ENCODE measurements at regions not wholly inside any gene's neighbourhood (a gene's known extent, or its start where the extent isn't known, plus 50 kb on each side); places are given as distances from the start of the nearest gene placed in this dataset.

GRCh38 chr12:24701343-24701742 lies 247.6 kb downstream of the BCAT1 start:
- DNase-seq (no peak), ATAC-seq (ENCODE audit: low FRiP score in 2 of 2) (no peak)
- Histone ChIP-seq H3K9me3 (no peaks in the 10 kb centered on the region), H3K36me3 (no peaks in the 10 kb centered on the region), H3K27ac (no peak overlapping the region), H3K4me3 (no peak overlapping the region), H3K4me1 (peaks cover 4 to 21% (median 10%) of the 10 kb centered on the region in 4 donors), H3K27me3 (no peaks in the 10 kb centered on the region)
- WGBS, 2 donors = 75 to 80% methylated on average over 3 of the region's 3 CpGs
- TF ChIP-seq POLR2AphosphoS5 (IDR thresholded peaks at IDR 0.05) (no peak), EP300 (IDR thresholded peaks at IDR 0.05) (no peak), POLR2A (IDR thresholded peaks at IDR 0.05) (no peak), CTCF (IDR thresholded peaks at IDR 0.05) (no peak)

- no peak for DNase-seq
- ATAC-seq (ENCODE audit: low FRiP score in 2 of 2) = no peak
- no peaks in the 10 kb centered on the region for H3K27me3 ChIP-seq
- no peaks in the 10 kb centered on the region for H3K9me3 ChIP-seq
- peaks cover 0 to 12% (median 3%) of the 10 kb centered on the region in 4 donors for H3K4me1 ChIP-seq
- H3K36me3 ChIP-seq = no peaks in the 10 kb centered on the region
- H3K4me3 ChIP-seq = no peak overlapping the region
- TF ChIP-seq EP300 (IDR thresholded peaks at IDR 0.05) (no peak), POLR2AphosphoS5 (IDR thresholded peaks at IDR 0.05) (no peak), CTCF (IDR thresholded peaks at IDR 0.05) (no peak), POLR2A (IDR thresholded peaks at IDR 0.05) (no peak)
- WGBS, 2 donors = 57 to 59% methylated on average over 2 of the region's 2 CpGs
- H3K27ac ChIP-seq = peak overlapping the region in 2 of 4 donors; percentile 1 to 12
Measured at GRCh38 chr12:24698972-24699371, 249.9 kb downstream of the BCAT1 start.

- H3K4me1 ChIP-seq = peaks cover 0 to 12% (median 3%) of the 10 kb centered on the region in 4 donors
- no peak for TF ChIP-seq CTCF (IDR thresholded peaks at IDR 0.05)
- TF ChIP-seq POLR2A (IDR thresholded peaks at IDR 0.05) = no peak
- no peak for TF ChIP-seq POLR2AphosphoS5 (IDR thresholded peaks at IDR 0.05)
- TF ChIP-seq EP300 (IDR thresholded peaks at IDR 0.05) = no peak
- H3K36me3 ChIP-seq = no peaks in the 10 kb centered on the region
- no peak overlapping the region for H3K27ac ChIP-seq
- ATAC-seq (ENCODE audit: low FRiP score in 2 of 2) = no peak
- WGBS, 2 donors = 44 to 45% methylated on average over 2 of the region's 2 CpGs
- H3K9me3 ChIP-seq = no peaks in the 10 kb centered on the region
- H3K27me3 ChIP-seq = no peaks in the 10 kb centered on the region
- H3K4me3 ChIP-seq = no peak overlapping the region
- no peak for DNase-seq
Measured at GRCh38 chr12:24697769-24698168, 251.1 kb downstream of the BCAT1 start.

GRCh38 chr12:24697295-24697694 lies 251.6 kb downstream of the BCAT1 start:
- ATAC-seq (ENCODE audit: low FRiP score in 2 of 2) (no peak), DNase-seq (no peak)
- no peak for TF ChIP-seq EP300 (IDR thresholded peaks at IDR 0.05)
- TF ChIP-seq POLR2A (IDR thresholded peaks at IDR 0.05) = no peak
- TF ChIP-seq CTCF (IDR thresholded peaks at IDR 0.05) = no peak
- no peak for TF ChIP-seq POLR2AphosphoS5 (IDR thresholded peaks at IDR 0.05)
- no peaks in the 10 kb centered on the region for H3K9me3 ChIP-seq
- no peak overlapping the region for H3K27ac ChIP-seq
- 46 to 66% methylated on average over 2 of the region's 2 CpGs for WGBS, 2 donors
- no peaks in the 10 kb centered on the region for H3K36me3 ChIP-seq
- H3K4me1 ChIP-seq = peaks cover 0 to 12% (median 3%) of the 10 kb centered on the region in 4 donors
- H3K4me3 ChIP-seq = no peak overlapping the region
- H3K27me3 ChIP-seq = no peaks in the 10 kb centered on the region

GRCh38 chr12:24696800-24697199 lies 252.1 kb downstream of the BCAT1 start:
- 87% methylated on average over 6 of the region's 6 CpGs for WGBS, 2 donors
- Histone ChIP-seq H3K27ac (no peak overlapping the region), H3K9me3 (no peaks in the 10 kb centered on the region), H3K4me3 (no peak overlapping the region), H3K36me3 (no peaks in the 10 kb centered on the region), H3K27me3 (no peaks in the 10 kb centered on the region), H3K4me1 (peaks cover 0 to 12% (median 3%) of the 10 kb centered on the region in 4 donors)
- TF ChIP-seq POLR2AphosphoS5 (IDR thresholded peaks at IDR 0.05) (no peak), POLR2A (IDR thresholded peaks at IDR 0.05) (no peak), CTCF (IDR thresholded peaks at IDR 0.05) (no peak), EP300 (IDR thresholded peaks at IDR 0.05) (no peak)
- no peak for ATAC-seq (ENCODE audit: low FRiP score in 2 of 2)
- no peak for DNase-seq

Measured in upper lobe of left lung (tissue), 6 donors.